PC-3 (cell line): ENCODE measurements at regions not wholly inside any gene's neighbourhood (a gene's known extent, or its start where the extent isn't known, plus 50 kb on each side); places are given as distances from the start of the nearest gene placed in this dataset.
"Not testable (repeated sequence)": the region's sequence is repeated elsewhere in the genome, so short reads cannot be mapped to it uniquely, and the experiment has no call there.

Experiments used
- ATAC-seq: fragments of 200-7000 bp; cut with Tn5 transposase; 2 replicates; pipeline ENCODE4 v1.9.1; 2020; ENCODE audit warnings: mild to moderate bottlenecking, moderate library complexity
- BruUV-seq: library from RNA; stranded (reverse); fragments of 400-500 nt; replicated peaks from 2 replicates; lab custom pipeline; 2021; lab: Mats Ljungman, UMichigan
- CTCF ChIA-PET: fragments of 300-600 bp; sonication (Branson Sonifier 250); formaldehyde crosslinking; loops from one replicate; lab custom pipeline; 2022; ENCODE audit warnings: antibody characterized with exemption; lab: Charles Lee
- POLR2A ChIA-PET: fragments of 300-600 bp; sonication (Branson Sonifier 250); formaldehyde crosslinking; loops from one replicate; lab custom pipeline; 2022; ENCODE audit warnings: antibody characterized with exemption; ENCODE audit not compliant: unreplicated experiment; lab: Charles Lee
- DNase-seq: peaks from one replicate; pipeline ENCODE4 v3.0.0-alpha.2; 2015
- H2AFZ ChIP-seq: fragments of 300-600 bp; sonication (generic); 2 replicates; pipeline ENCODE4 v1.6.0; 2016; ENCODE audit warnings: antibody characterized with exemption, low read length
- H3F3A ChIP-seq: fragments of 300-600 bp; sonication (generic); one replicate; pipeline ENCODE4 v1.6.0; 2017; ENCODE audit warnings: antibody characterized with exemption, low read length, control low read depth, mild to moderate bottlenecking; ENCODE audit not compliant: unreplicated experiment
- H3K27ac ChIP-seq: fragments of 300-600 bp; sonication (generic); 2 replicates; pipeline ENCODE4 v1.5.1; 2016; ENCODE audit warnings: mild to moderate bottlenecking, low read length
- H3K27me3 ChIP-seq: fragments of 300-600 bp; sonication (generic); 2 replicates; pipeline ENCODE4 v1.6.1; 2016; ENCODE audit warnings: low read length, mixed read lengths
- H3K36me3 ChIP-seq: fragments of 300-600 bp; sonication (generic); 2 replicates; pipeline ENCODE4 v1.6.1; 2016; ENCODE audit warnings: low read depth, mixed run types, low read length, mixed read lengths
- H3K4me1 ChIP-seq: fragments of 300-600 bp; sonication (generic); 2 replicates; pipeline ENCODE4 v1.5.1; 2016; ENCODE audit warnings: low read length; ENCODE audit not compliant: insufficient read depth
- H3K4me2 ChIP-seq: fragments of 300-600 bp; sonication (generic); 2 replicates; pipeline ENCODE4 v1.6.0; 2016; ENCODE audit warnings: low read length
- H3K4me3 ChIP-seq: fragments of 300-600 bp; sonication (generic); 2 replicates; pipeline ENCODE4 v1.5.1; 2016; ENCODE audit warnings: mild to moderate bottlenecking, low read length, mixed read lengths
- H3K79me2 ChIP-seq: fragments of 300-600 bp; sonication (generic); 2 replicates; pipeline ENCODE4 v1.6.1; 2017; ENCODE audit warnings: low read length, mixed read lengths
- H3K9ac ChIP-seq: fragments of 300-600 bp; sonication (generic); 2 replicates; pipeline ENCODE4 v1.6.0; 2016; ENCODE audit warnings: mild to moderate bottlenecking, low read length
- H3K9me2 ChIP-seq: fragments of 300-600 bp; sonication (generic); replicated peaks from 2 replicates; pipeline ENCODE4 v1.6.1; 2016; ENCODE audit warnings: mixed run types, low read length, mixed read lengths
- H3K9me3 ChIP-seq: fragments of 300-600 bp; sonication (generic); 2 replicates; pipeline ENCODE4 v1.6.1; 2016; ENCODE audit warnings: low read length, mixed read lengths
- H4K20me1 ChIP-seq: fragments of 300-600 bp; sonication (generic); 2 replicates; pipeline ENCODE4 v1.6.1; 2016; ENCODE audit warnings: low read length, mixed read lengths
- EZH2 ChIP-seq: fragments of 300-600 bp; sonication (generic); IDR thresholded peaks from one replicate; pipeline ENCODE4 v1.6.1; 2017; ENCODE audit warnings: antibody characterized with exemption, mild to moderate bottlenecking, low read length; ENCODE audit not compliant: unreplicated experiment
- EZH2phosphoT487 ChIP-seq: fragments of 300-600 bp; sonication (generic); IDR thresholded peaks from 2 replicates; pipeline ENCODE4 v1.6.1; 2018; ENCODE audit warnings: mild to moderate bottlenecking, antibody characterized with exemption, low read length, borderline replicate concordance
- intact Hi-C: fragments of 100-400 bp; cut with micrococcal nuclease; formaldehyde crosslinking; loops from 2 replicates; pipeline ENCODE4 v1.9.0; 2023
- TF ChIP-seq, protein P1 (sequence below): fragments of 300-600 bp; sonication (generic); conservative IDR thresholded peaks from 2 replicates; pipeline ENCODE4 v1.5.1; 2017; ENCODE audit warnings: antibody characterized with exemption, low read depth, mild to moderate bottlenecking, low read length

DNA sequence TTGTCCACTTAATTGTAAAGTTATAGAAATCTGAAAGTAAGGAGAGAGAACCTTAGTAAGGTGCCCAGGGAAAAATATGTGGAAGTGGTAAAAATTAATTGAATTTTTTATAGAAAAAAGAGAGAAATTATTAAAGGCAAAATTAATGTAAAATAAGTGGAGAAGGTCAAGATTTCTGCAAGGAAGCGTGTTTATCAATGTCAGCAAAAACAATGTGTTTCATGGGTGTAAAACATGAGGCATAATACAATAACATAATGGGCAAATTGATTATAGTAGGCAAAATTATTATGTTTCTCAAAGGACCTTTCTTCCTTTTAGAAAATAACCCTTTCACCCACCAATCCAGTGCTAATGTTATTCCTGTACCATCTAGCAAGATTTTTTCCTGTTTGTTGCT is 1520.1 kb downstream of the REEP3 start:
- intact Hi-C loops = no loop called here
- Histone ChIP-seq H3F3A (no peaks in the 10 kb centered on the region), H3K79me2 (no peaks in the 10 kb centered on the region), H3K36me3 (no peaks in the 10 kb centered on the region), H3K9me3 (no peaks in the 10 kb centered on the region), H4K20me1 (no peaks in the 10 kb centered on the region), H2AFZ (no peak overlapping the region), H3K4me3 (no peak overlapping the region), H3K9me2 (no peaks in the 10 kb centered on the region; the same call in 1 of the 2 replicates), H3K27me3 (no peaks in the 10 kb centered on the region), H3K4me2 (no peak overlapping the region), H3K9ac (no peak overlapping the region), H3K4me1 (no peaks in the 10 kb centered on the region), H3K27ac (no peak overlapping the region)
- CTCF ChIA-PET = no interaction called here
- POLR2A ChIA-PET = no interaction called here
- no peak for ATAC-seq
- TF ChIP-seq EZH2 (no peak), EZH2phosphoT487 (no peak)
- TF ChIP-seq, protein P1, sequence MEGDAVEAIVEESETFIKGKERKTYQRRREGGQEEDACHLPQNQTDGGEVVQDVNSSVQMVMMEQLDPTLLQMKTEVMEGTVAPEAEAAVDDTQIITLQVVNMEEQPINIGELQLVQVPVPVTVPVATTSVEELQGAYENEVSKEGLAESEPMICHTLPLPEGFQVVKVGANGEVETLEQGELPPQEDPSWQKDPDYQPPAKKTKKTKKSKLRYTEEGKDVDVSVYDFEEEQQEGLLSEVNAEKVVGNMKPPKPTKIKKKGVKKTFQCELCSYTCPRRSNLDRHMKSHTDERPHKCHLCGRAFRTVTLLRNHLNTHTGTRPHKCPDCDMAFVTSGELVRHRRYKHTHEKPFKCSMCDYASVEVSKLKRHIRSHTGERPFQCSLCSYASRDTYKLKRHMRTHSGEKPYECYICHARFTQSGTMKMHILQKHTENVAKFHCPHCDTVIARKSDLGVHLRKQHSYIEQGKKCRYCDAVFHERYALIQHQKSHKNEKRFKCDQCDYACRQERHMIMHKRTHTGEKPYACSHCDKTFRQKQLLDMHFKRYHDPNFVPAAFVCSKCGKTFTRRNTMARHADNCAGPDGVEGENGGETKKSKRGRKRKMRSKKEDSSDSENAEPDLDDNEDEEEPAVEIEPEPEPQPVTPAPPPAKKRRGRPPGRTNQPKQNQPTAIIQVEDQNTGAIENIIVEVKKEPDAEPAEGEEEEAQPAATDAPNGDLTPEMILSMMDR = no peak
- no TSS peak for BruUV-seq
- no peak for DNase-seq

DNA sequence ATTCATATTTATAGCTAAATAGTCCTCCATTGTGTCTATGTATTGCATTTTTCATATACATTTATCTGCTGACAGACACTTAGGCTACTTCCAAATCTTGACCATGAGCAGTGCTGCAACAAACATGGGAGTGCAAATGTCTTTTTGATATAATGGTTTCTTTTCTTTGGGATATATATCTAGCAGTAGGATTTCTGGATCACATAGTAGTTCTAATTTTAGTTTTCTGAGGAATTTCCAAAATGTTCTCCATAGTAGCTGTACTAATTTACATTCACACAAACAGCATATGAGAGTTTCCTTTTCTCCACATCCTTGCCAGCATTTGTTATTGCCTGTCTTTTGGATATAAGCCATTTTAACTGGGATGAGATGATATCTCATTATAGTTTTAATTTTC is 1521.3 kb downstream of the REEP3 start:
- DNase-seq (no peak), ATAC-seq (no peak)
- intact Hi-C loops = no loop called here

DNA sequence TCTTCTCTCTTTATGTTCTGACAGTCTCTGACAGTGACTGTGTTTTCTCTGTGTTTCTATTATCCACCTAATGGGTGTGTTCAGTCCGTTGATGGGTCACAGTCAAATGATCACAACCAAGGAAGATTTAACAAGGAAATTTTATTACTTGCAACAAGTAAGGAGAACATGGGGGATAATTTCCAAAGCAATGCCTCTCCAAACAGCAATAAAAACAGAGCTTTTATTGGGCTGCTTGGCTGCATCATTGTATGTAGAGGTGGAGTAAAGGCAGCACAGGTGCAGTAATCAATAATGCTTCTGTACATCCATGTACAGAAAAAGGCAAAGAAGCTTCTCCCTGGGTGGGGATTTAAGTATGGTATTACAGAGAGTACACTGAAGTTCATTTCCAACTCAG is 1525.6 kb downstream of the REEP3 start:
- Histone ChIP-seq H3K9me3 (no peaks in the 10 kb centered on the region), H4K20me1 (no peaks in the 10 kb centered on the region), H3K79me2 (no peaks in the 10 kb centered on the region), H3K27ac (no peak overlapping the region), H3F3A (no peaks in the 10 kb centered on the region), H3K4me3 (no peak overlapping the region), H3K4me2 (no peak overlapping the region), H3K4me1 (no peaks in the 10 kb centered on the region), H3K9me2 (no peaks in the 10 kb centered on the region; the same call in 1 of the 2 replicates), H2AFZ (no peak overlapping the region), H3K36me3 (no peaks in the 10 kb centered on the region), H3K27me3 (no peaks in the 10 kb centered on the region), H3K9ac (no peak overlapping the region)
- intact Hi-C loops = no loop called here
- ChIA-PET CTCF (interaction anchor here (0.6 kb wide), 1 partner anchor 845 kb away, joined by 3 read pairs; no protein-coding TSS in a partner anchor), POLR2A (no interaction called here)
- ATAC-seq (no peak; the same call in 1 of the 2 replicates), DNase-seq (no peak)
- no peak for TF ChIP-seq EZH2phosphoT487
- TF ChIP-seq, protein P1 = no peak
- no peak for TF ChIP-seq EZH2
- no TSS peak for BruUV-seq

More for the DNA sequence above, 1521.3 kb downstream of the REEP3 start:
- Histone ChIP-seq H3K36me3 (no peaks in the 10 kb centered on the region), H3K9me3 (no peaks in the 10 kb centered on the region), H3K4me2 (no peak overlapping the region), H3K27me3 (no peaks in the 10 kb centered on the region), H3F3A (no peaks in the 10 kb centered on the region), H4K20me1 (no peaks in the 10 kb centered on the region), H3K27ac (no peak overlapping the region), H2AFZ (no peak overlapping the region), H3K9me2 (no peaks in the 10 kb centered on the region; the same call in 1 of the 2 replicates), H3K79me2 (no peaks in the 10 kb centered on the region), H3K4me1 (no peaks in the 10 kb centered on the region), H3K9ac (no peak overlapping the region), H3K4me3 (no peak overlapping the region)
- ChIA-PET CTCF (no interaction called here), POLR2A (no interaction called here)
- TF ChIP-seq, protein P1 = no peak
- TF ChIP-seq EZH2phosphoT487 (no peak), EZH2 (no peak)
- no TSS peak for BruUV-seq

DNA sequence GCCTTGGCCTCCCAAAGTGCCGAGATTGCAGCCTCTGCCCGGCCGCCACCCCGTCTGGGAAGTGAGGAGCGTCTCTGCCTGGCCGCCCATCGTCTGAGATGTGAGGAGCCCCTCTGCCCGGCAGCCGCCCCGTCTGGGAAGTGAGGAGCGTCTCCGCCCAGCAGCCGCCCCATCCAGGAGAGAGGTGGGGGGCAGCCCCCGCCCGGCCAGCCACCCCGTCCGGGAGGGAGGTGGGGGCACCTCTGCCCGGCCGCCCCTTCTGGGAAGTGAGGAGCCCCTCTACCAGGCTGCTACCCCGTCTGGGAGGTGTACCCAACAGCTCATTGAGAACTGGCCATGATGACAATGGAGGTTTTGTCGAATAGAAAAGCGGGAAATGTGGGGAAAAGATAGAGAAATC is 1530.9 kb downstream of the REEP3 start:
- H3K27ac ChIP-seq, H3K4me3 ChIP-seq, H3K9me2 ChIP-seq, POLR2A ChIA-PET, CTCF ChIA-PET, H3F3A ChIP-seq, H3K27me3 ChIP-seq, H3K4me2 ChIP-seq, intact Hi-C loops, DNase-seq, H3K9ac ChIP-seq, ATAC-seq, H2AFZ ChIP-seq, H3K9me3 ChIP-seq, BruUV-seq, H3K79me2 ChIP-seq, H4K20me1 ChIP-seq, H3K36me3 ChIP-seq, H3K4me1 ChIP-seq: not testable (repeated sequence)
